HG02798 (cell line): ENCODE measurements at regions not wholly inside any gene's neighbourhood (a gene's known extent, or its start where the extent isn't known, plus 50 kb on each side); places are given as distances from the start of the nearest gene placed in this dataset.

Experiments used
- ATAC-seq: cut with Tn5 transposase; IDR thresholded peaks from one replicate; pipeline ENCODE4 v1.9.1; 2021; ENCODE audit warnings: mild to moderate bottlenecking; ENCODE audit not compliant: unreplicated experiment, poor library complexity

DNA sequence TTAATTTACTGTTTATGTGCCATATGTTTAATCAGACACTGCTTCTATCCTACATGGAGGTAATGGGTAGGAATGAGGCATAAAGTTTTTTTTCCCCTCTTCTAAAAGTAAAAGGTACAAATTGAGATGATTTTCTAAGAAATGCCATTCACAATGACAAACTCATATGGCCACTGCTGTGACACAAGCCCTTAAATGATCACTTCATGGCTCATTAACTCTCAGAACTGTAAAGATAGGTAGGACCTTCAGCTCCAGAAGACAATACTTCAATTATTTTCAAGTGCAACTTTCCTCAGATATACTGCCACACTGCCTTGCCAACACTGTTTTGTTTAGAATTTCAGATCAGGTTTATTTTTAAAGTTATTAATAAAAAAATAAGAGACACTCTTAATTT is 362.9 kb upstream of the ZNF608 start:
- no peak for ATAC-seq

DNA sequence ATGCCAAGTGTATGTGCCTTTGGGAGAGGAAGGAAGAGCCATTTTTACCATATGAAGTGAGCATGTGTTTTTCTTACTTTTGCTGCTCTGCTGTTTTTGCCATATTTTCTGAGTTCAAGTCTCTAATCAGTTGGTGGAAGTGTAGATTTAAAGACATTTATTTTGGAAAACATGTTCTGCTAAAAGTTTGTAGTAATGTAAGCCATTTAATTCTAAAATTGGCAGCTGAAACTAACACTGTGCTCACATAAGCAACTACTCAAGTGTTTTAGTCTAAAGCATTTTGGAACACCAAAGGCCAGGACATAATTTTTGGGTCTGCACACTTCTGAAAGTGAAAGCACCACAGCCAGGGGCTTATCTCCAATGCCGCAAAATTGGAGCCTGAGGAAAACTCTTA is 363.4 kb upstream of the ZNF608 start:
- no peak for ATAC-seq

DNA sequence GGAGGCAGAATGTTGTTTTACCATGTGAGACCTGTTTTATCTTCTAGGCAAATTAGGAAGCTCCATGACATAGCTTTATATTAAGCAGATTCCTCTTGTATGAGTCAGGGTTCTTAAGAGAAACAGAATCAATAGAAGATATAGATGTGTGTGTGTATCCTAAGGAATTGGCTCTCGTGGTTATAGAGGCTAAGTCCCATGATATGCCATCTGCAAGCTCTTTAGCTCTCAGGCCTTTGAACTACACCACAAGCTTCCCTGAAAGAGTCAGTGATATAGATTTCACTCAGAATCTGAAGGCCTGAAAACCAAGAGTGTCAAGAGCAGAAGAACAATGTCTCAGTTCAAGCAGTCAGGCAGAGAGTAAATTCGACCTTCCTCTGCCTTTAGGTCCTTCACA is 365.8 kb upstream of the ZNF608 start:
- no peak for ATAC-seq

DNA sequence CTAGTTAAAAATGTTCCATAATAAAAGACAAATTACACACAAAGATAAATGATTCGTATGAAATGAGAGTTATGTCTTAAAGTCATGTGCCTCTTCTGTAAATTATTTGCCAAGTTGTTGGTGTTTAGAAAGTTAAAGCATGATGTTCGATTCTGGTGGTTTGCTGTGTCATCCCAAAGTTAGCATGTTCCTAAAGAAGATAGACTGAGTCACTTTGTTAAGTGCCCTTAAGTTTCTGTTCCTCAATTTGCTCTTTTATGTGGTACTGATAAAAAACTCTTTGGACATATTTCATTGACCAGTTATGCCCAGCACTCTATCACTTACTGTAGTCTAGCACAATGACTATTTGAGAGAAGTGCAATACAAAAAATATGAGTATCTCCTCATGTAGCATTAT is 366.9 kb upstream of the ZNF608 start:
- peak; percentile 66 for ATAC-seq

DNA sequence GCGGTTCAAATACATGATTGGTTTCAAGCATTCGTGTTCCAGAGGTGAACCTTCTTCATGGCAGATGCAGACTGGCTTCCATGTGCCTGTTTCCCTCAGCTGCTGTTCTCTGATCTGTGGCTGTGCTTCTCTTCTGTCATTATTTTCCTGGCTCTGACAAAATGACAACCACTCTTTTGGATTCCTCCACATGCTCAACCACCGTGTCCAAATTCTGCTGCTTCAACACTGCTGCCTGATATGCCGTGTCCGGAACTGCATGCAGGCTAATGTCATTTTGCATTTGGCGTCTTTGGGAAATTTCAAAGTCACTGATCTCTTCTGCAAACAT is 368.7 kb upstream of the ZNF608 start:
- no peak for ATAC-seq

DNA sequence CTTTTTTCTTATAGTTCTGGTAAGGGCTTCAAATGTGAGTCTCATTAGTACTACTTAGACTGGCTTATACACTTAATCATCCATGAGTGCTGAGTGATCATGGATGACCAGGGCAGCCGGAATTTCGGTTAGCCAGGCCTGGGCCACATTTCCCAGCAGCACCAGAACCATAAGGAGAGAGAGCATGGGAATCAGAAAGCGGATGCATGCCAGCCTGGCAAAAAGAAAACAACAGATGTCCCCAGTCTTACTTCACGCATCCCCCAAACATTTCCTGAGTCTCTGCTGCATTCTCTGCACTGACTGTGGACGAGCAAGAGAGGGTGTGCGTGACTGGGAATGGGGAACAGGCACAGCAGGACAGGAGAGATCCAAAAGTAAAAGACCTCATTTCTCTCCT is 371.1 kb upstream of the ZNF608 start:
- ATAC-seq, result no peak

DNA sequence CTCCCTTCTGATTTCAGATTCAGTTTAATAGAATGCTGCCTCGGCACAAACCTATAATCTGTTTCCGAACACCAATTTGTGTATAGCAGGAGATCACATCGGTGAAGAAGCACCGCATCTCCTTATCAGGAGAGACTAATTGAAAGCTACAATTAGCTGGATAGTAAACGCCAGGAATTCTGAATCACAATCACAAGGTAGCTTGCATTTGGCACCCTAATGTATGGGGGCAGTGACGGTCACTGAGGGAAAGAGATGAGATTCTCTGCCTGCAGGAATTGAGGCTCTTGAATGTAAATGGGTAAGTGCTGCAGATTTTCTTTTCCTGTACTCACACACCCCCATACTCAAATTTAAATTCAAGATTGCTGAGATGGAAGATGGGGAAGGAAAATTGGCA is 373.6 kb upstream of the ZNF608 start:
- ATAC-seq, result no peak

DNA sequence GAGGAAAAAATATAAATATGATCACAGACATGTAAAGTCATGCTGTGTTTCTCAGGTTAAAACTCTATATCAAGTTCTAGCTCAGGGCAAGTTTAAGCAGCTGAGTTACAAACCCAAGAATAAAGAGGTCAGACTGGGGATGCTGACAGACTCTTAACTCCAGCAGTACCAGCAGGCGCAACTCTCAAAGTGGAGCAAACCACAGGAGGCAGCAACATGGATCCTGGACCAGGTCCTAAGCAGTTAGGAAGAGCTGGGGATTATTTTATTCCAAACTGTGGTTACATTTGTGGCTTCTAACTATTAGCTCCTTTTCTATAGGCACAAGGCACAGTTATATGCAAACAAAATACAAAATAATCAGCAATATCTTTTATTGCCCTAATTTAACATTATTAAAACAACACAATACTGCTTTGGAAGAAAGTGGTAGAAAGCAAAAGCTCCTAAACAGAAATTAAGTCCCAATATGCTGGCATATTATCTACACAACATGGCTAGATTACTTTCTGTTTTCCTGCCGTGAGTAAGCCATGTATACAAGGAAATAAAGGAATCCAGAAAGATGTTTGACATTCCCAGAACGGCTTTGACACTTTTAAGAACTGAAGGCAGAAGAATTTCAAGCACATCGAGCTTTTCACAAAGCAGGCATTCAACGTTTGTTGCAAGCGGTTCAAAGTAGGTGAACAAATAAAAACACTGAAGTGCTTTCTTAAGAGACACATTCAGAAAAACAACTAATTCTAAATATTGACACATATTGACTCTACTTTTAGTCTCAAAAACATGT is 378.8 kb upstream of the ZNF608 start:
- no peak for ATAC-seq

DNA sequence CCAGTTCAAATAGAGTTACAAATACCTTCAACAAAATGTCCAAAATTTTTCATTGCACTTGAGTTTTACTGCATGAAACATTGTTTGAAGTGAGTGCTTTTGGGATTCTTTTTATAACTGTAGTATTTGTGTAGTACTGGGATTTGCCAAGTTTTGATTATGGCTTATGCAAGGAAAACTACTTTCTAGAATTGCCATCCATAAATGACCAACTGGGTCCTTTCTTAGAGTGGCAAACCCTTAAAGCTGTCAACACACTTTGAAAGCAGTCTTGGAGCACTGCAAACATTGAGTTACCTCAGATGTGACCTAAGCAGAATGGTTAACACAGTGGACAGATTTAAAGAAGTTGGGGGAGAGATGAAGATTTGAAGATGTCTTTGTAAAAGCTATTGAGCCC is 379.6 kb upstream of the ZNF608 start:
- no peak for ATAC-seq

DNA sequence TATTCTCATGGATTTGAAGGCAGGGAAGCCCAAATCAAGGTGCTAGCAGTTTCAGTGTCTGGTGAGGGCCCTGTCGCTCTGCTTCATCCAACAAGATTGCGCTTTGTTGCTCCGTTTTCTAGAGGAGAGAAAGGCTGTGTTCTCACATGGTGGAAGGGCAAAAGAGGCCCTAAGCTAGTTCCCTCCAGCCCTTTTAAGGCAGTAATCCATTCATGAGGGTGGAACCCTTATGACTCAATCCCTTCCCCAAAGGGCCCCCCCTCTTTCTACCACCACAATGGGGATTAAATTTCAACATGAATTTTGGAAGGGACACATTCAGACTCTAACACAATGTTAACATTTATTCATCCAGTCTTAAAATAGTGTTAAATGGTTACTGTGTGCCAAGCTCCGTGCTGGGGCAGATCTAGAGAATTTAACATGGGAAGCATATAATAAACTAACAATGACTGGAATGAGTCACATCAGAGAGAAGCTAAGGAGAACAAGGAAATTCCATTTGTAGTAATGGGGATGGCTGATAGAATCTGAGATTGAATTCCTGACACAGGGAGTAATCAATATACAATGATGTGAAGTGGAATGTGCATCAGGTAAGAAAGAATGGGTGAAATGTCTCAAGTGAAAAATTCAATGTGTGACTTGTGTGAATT is 382.8 kb upstream of the ZNF608 start:
- no peak for ATAC-seq

DNA sequence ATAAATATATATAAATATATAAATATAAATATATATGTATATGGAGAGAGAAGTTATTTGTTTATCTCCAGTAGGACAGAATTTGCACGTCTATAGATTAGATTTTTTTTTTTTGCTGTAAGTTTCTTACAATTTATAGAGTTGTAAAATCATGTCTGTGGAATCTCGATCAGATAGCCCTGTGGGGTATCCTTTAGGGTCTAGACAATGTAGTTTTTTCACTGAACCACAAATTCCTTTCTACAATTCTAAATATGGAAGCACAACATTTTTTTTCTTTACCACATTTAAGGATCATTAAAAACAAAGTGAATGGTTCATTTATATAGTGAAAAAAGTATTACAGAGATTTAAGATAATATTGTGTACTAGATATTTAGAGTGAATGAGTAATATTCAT is 384.2 kb upstream of the ZNF608 start:
- ATAC-seq, result no peak

DNA sequence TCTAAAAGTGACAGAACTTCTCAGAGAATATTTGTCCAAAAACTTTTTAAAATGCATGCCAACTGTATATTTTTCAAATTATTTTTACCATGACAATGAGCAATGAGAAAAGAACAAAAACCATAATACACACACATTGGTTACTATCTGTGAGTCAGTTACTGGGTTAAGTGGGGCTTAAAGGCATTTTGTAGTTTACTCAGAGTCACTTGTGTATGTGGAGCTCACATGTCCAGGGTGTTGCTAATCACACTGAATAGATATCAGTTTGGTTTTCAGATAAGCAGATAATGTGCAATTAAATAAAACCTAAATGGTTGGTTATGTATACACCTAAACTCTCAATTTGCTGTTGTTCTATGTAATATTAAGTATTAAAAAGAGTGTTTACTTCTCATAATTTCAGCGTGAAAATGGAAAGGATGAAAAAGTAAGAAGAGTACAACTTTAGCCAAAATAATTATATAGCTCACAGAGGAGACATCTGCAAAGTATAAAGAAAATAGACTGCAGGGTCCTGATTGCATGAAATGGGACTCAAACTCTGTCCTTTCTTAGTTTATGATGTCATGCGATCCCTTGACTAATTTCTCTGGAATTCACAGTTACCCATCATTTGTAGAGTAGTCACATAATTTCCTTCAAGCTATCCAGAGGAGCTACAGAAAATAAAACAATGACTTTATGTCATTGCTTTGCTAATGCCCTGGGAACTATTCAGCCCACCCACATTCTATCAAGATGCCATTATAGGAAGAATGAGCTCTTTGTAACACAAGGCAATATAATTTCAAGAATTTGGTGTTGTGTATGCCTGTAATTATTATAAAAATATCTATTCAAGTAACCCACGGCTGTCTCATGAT is 388.0 kb upstream of the ZNF608 start:
- no peak for ATAC-seq

DNA sequence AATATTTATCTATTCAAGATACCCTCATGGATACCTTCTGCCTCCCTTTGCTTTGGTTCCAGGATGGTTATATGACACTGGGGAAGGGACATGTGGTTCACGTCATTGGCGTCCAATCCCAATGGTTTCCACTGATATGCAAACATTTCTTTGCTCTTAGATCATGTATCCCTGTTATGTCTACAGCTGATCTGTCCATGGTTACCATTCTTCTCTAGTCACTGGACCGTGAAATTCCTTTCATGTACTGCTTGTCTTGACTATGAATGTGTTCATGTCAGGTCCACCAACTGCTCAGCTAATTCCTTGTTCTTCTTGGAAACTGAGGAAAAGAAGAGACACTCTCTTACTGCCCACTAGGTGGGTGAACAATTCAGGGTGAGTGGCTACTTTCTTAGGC is 391.1 kb upstream of the ZNF608 start:
- ATAC-seq, result no peak

DNA sequence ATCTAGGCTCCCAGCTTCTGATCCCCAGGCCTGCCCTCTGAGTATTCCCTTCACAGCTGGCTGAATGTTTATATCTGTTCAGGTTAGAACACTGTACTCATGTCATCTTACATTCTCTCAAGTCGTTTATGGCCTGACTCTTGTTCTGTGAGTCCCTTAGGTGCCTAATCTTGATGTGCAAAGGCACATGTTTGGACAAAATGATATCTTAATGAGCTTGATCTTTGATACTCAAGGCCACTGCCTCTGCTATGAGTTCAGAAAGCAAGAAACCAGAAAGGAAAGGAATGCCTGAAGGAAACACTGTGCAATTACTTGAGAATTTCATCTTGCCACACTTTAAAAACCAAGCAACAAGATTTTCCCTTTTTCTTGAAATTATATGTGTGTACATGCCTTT is 391.8 kb upstream of the ZNF608 start:
- ATAC-seq, result no peak

DNA sequence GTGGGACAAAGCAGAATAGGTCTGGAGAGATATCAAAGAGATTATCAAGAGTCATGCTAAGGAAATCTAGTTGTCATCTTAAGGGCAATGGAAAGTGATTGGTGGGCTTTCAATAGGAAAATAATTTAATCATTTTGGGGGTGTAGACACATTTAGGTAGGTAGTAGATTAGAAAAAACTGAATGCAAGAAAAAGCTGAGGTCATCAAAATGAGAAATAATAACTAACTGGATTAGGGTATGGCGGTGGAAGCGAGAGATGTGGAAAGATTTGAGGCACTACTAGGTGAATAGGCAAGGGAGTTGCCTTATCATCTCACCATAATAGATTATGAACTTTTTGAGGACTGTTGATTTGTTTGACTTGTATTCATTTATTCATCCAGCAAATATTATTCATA is 393.2 kb upstream of the ZNF608 start:
- ATAC-seq, result no peak

DNA sequence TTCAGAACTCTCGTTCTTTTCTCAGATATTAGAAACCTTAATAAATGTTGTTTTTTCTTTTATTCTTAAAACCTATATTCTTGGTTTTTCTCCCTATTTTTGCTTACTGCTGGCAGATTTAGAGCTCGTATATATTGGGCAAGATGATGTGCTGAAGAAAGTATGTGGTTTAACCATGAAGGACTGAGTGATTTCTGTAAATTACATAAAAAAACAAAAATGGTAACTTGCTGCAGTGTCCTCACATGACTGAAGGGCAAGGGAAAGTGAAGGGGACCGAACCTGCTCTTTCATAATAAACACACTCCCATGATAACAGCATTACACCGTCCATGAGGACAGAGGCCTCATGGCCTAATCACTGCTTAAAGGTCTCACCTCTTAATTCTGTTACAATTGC is 393.8 kb upstream of the ZNF608 start:
- ATAC-seq, result no peak

DNA sequence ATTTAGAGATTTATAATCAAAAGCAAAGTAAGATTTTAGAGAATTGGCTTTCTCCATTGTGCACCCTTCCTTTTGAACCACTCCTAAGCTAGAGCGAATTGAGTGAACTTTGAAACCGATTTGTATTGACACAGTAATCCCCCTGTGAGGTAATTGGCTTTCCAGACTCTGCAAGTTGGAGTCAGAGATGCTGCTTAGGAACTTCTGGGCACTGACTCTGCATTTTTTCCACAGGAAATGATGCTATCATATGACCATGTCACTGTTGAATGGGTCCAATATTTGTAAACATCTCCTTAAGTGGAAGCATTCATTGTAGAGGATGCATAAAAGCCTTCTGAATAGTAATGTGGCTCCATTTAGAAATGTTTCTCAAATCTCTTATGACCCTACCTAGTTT is 394.4 kb upstream of the ZNF608 start:
- no peak for ATAC-seq

DNA sequence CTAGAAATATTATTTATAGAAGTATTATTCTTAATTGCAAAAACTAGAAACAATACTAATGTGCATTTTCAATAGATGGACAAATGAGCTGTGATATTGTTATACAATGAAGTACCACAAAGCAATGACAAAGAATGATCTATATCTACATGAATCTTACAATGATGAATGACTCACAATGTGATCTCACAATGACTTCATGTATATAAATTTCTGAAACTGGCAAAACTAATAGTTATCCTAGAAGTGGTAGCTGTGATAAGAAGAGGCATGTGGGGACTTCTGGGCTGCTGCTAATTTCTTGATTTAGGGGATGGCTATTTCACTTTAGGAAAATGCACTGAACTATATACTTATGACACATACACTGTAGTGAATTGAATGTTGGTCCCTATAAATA is 396.0 kb upstream of the ZNF608 start:
- ATAC-seq, result no peak

DNA sequence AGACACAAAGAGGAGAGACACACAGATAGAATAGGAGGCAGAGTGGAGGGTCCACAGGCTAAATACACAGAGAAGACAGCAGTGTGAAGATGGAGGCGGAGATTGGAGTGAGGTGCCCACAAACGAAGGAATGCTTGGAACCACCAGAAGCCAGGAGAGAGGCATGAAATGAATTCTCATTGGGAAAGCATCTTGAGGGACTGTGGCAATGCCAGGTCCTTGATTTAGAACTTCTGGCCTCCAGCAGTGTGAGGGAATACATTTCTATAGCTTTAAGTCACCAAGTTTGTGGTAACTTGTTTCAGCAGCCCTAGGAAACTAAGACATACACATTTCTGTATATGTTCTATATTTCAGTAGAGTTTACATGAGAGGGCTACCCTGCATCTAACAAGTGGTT is 396.6 kb upstream of the ZNF608 start:
- ATAC-seq, result no peak

DNA sequence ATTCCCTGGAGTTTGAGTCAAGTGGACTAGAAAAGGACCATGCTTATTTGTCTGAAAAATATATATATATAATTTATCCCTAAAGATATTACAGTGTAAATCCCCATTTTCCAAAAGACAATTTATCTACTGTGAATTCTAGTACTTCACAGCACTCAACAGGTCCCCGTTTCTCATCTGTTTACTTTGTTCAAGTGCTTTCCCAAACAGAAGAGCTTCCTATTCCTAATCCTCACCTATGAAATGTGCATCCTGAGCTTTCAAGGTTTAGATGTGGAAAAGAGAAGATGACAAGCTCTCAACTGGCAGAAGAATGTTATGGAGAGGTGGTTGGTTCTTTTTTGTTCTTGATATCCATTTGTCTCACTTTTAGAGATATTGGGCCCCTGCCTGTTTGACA is 401.6 kb upstream of the ZNF608 start:
- ATAC-seq, result no peak

DNA sequence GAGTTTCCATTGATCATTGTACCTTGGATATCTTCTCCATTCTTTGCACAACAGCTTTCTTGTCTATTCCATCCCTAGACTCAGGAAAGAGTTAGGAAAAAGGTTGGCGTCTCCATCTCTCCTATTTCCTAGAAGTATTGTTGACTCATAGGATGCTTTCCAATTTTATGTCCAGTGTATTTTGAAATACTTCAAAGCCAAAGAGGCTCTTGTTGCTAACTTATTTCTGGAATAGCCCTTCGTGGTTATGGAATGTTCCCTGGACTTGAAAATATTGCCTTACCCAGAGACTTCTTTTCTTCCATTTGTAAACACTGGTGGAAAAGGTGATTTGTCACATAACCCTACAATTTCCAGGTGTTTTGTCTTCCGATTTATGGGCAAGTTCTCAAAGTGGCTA is 402.3 kb upstream of the ZNF608 start:
- ATAC-seq, result no peak
